ENCODE measurements at regions not wholly inside any gene's neighbourhood (a gene's known extent, or its start where the extent isn't known, plus 50 kb on each side); places are given as distances from the start of the nearest gene placed in this dataset.

DNA sequence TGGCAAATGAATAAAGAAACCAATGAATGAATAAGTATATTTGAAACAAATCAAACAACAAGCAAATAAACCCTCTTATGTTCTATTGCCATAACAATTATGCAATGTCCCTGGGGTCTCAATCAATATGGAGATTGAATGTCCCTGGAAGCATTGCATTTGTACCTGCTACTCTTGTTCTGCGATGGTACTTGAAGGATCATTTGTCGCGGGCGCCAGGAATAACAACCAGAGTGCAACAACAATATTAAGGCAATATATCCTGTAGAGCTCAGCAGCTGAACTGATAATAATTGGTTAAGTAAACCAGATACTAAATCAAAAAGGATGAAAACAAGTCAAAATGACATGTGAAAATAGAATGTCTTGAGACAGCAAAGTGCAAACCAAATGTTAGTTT is 1001.9 kb upstream of the NUDT12 start:
- TF ChIP-seq, protein P1, sequence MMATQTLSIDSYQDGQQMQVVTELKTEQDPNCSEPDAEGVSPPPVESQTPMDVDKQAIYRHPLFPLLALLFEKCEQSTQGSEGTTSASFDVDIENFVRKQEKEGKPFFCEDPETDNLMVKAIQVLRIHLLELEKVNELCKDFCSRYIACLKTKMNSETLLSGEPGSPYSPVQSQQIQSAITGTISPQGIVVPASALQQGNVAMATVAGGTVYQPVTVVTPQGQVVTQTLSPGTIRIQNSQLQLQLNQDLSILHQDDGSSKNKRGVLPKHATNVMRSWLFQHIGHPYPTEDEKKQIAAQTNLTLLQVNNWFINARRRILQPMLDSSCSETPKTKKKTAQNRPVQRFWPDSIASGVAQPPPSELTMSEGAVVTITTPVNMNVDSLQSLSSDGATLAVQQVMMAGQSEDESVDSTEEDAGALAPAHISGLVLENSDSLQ (IDR thresholded peaks at IDR 0.05): no peak
- no peak for TF ChIP-seq FOXM1 (IDR thresholded peaks at IDR 0.05; ENCODE audit: borderline replicate concordance)
- TF ChIP-seq ELF4 (IDR thresholded peaks at IDR 0.05): no peak
- no peak for TF ChIP-seq BHLHE40 (IDR thresholded peaks at IDR 0.05; ENCODE audit: borderline replicate concordance)
- TF ChIP-seq SP1 (IDR thresholded peaks at IDR 0.05): no peak
- no peak for TF ChIP-seq FOXK2 (IDR thresholded peaks at IDR 0.05)
- no peak for TF ChIP-seq ARNT (IDR thresholded peaks at IDR 0.05)
- no peak for TF ChIP-seq HDGF (IDR thresholded peaks at IDR 0.05; ENCODE audit: borderline replicate concordance)

Data from HEK293T (cell line).